HG03175 (cell line): ENCODE measurements at regions not wholly inside any gene's neighbourhood (a gene's known extent, or its start where the extent isn't known, plus 50 kb on each side); places are given as distances from the start of the nearest gene placed in this dataset.
"Not testable (repeated sequence)": the region's sequence is repeated elsewhere in the genome, so short reads cannot be mapped to it uniquely, and the experiment has no call there.

Source experiments
- ATAC-seq: cut with Tn5 transposase; IDR thresholded peaks from one replicate; pipeline ENCODE4 v1.9.1; 2021; ENCODE audit warnings: mild to moderate bottlenecking, moderate library complexity; ENCODE audit not compliant: unreplicated experiment

GRCh38 chr21:25273959-25274358, 333.3 kb downstream of the MRPL39 start:
- no peak for ATAC-seq

- no peak for ATAC-seq
Measured at GRCh38 chr21:25254491-25255174, 352.6 kb downstream of the MRPL39 start.

GRCh38 chr21:25246546-25246945, 360.7 kb downstream of the MRPL39 start:
- no peak for ATAC-seq

GRCh38 chr21:25244735-25245134, 362.5 kb downstream of the MRPL39 start:
- ATAC-seq: no peak

- no peak for ATAC-seq
Measured at GRCh38 chr21:25243808-25244207, 363.5 kb downstream of the MRPL39 start.

GRCh38 chr21:25240974-25241373, 366.3 kb downstream of the MRPL39 start:
- no peak for ATAC-seq

- peak; percentile 76 for ATAC-seq
Measured at GRCh38 chr21:25234857-25235801, 372.2 kb downstream of the MRPL39 start.

- no peak for ATAC-seq
Measured at GRCh38 chr21:25220954-25221353, 386.3 kb downstream of the MRPL39 start.

GRCh38 chr21:25220169-25220568, 387.1 kb downstream of the MRPL39 start:
- ATAC-seq: no peak

- peak; percentile 99 for ATAC-seq
Measured at GRCh38 chr21:25215698-25216384, 391.4 kb downstream of the MRPL39 start.

GRCh38 chr21:25214676-25215075, 392.6 kb downstream of the MRPL39 start:
- ATAC-seq: no peak

GRCh38 chr21:25199944-25200343, 407.3 kb downstream of the MRPL39 start:
- ATAC-seq: no peak

- ATAC-seq: peak; percentile 55
Measured at GRCh38 chr21:25191141-25191540, 416.1 kb downstream of the MRPL39 start.

- ATAC-seq: no peak
Measured at GRCh38 chr21:25189497-25189896, 417.8 kb downstream of the MRPL39 start.

- peak; percentile 59 for ATAC-seq
Measured at GRCh38 chr21:25188677-25189079, 418.6 kb downstream of the MRPL39 start.

- ATAC-seq: peak; percentile 62
Measured at GRCh38 chr21:25186273-25186672, 421.0 kb downstream of the MRPL39 start.

GRCh38 chr21:25183577-25183976, 423.7 kb downstream of the MRPL39 start:
- no peak for ATAC-seq

- ATAC-seq: not testable (repeated sequence)
Measured at GRCh38 chr21:25181690-25182089, 425.6 kb downstream of the MRPL39 start.

- no peak for ATAC-seq
Measured at GRCh38 chr21:25179116-25179515, 428.2 kb downstream of the MRPL39 start.

- ATAC-seq: peak; percentile 91
Measured at GRCh38 chr21:25176637-25177412, 430.5 kb downstream of the MRPL39 start.

- ATAC-seq: peak; percentile 75
Measured at GRCh38 chr21:25175938-25176337, 431.3 kb downstream of the MRPL39 start.
